AG04449 (cell line): ENCODE measurements at regions not wholly inside any gene's neighbourhood (a gene's known extent, or its start where the extent isn't known, plus 50 kb on each side); places are given as distances from the start of the nearest gene placed in this dataset.
"Not testable (repeated sequence)": the region's sequence is repeated elsewhere in the genome, so short reads cannot be mapped to it uniquely, and the experiment has no call there.

Source experiments
- CTCF ChIA-PET: fragments of 350-600 bp; formaldehyde crosslinking; extraction: SDS; loops from one replicate; lab custom pipeline; 2021; ENCODE audit warnings: antibody characterized with exemption; lab: Yijun Ruan, JAX
- POLR2A ChIA-PET: fragments of 400-600, 350-600 bp; formaldehyde crosslinking; extraction: SDS; loops from one replicate; lab custom pipeline; 2020; ENCODE audit warnings: antibody characterized with exemption, inconsistent platforms; lab: Yijun Ruan, JAX
- DNase-seq: peaks from one replicate; pipeline ENCODE4 v3.0.0-alpha.2; 2010; ENCODE audit warnings: low read depth, low spot score
- H3K4me3 ChIP-seq: 2 replicates; pipeline ENCODE4 v1.5.1; 2011; ENCODE audit warnings: low read depth, mild to moderate bottlenecking, control low read depth, low read length
- CTCF ChIP-seq: IDR thresholded peaks from one replicate; pipeline ENCODE4 v1.5.1; 2011; ENCODE audit warnings: mild to moderate bottlenecking, moderate library complexity, low read length, control low read depth, inconsistent platforms; ENCODE audit not compliant: insufficient read depth; ENCODE audit errors: missing control alignments

- ChIA-PET CTCF (no interaction called here), POLR2A (no interaction called here)
- DNase-seq = no peak
- no peak overlapping the region for H3K4me3 ChIP-seq
- TF ChIP-seq CTCF = no peak
These were observed 173.9 kb downstream of the LAT start for GRCh38 chr16:29158785-29159184.

- DNase-seq, CTCF ChIA-PET, POLR2A ChIA-PET, H3K4me3 ChIP-seq: not testable (repeated sequence)
These were observed 173.4 kb downstream of the LAT start for GRCh38 chr16:29158031-29158784.

GRCh38 chr16:29157051-29157923 lies 172.4 kb downstream of the LAT start:
- POLR2A ChIA-PET, H3K4me3 ChIP-seq, CTCF ChIA-PET: not testable (repeated sequence)
- peak; percentile 61 for DNase-seq

GRCh38 chr16:29156511-29156910 lies 171.7 kb downstream of the LAT start:
- no peak for DNase-seq
- ChIA-PET CTCF (no interaction called here), POLR2A (no interaction called here)
- no peak overlapping the region for H3K4me3 ChIP-seq
- no peak for TF ChIP-seq CTCF

GRCh38 chr16:29155866-29156200 lies 171.0 kb downstream of the LAT start:
- POLR2A ChIA-PET, CTCF ChIA-PET, H3K4me3 ChIP-seq, DNase-seq: not testable (repeated sequence)

- POLR2A ChIA-PET, H3K4me3 ChIP-seq, DNase-seq, CTCF ChIA-PET: not testable (repeated sequence)
These were observed 170.4 kb downstream of the LAT start for GRCh38 chr16:29155131-29155865.

- no peak overlapping the region for H3K4me3 ChIP-seq
- CTCF ChIA-PET = no interaction called here
- POLR2A ChIA-PET = no interaction called here
- DNase-seq = no peak
- TF ChIP-seq CTCF = no peak
These were observed 169.8 kb downstream of the LAT start for GRCh38 chr16:29154676-29155121.

- CTCF ChIA-PET = no interaction called here
- H3K4me3 ChIP-seq = no peak overlapping the region
- no peak for TF ChIP-seq CTCF
- POLR2A ChIA-PET = no interaction called here
- DNase-seq = no peak
These were observed 169.2 kb downstream of the LAT start for GRCh38 chr16:29154088-29154487.

- POLR2A ChIA-PET, H3K4me3 ChIP-seq, DNase-seq, CTCF ChIA-PET: not testable (repeated sequence)
These were observed 168.5 kb downstream of the LAT start for GRCh38 chr16:29153307-29153706.

- DNase-seq, CTCF ChIA-PET, POLR2A ChIA-PET, H3K4me3 ChIP-seq: not testable (repeated sequence)
These were observed 167.7 kb downstream of the LAT start for GRCh38 chr16:29152544-29153031.
